Activated B cell treated with CpG ODN at 0.5 μM for 24 hours (primary cell): ENCODE measurements at regions not wholly inside any gene's neighbourhood (a gene's known extent, or its start where the extent isn't known, plus 50 kb on each side); places are given as distances from the start of the nearest gene placed in this dataset.

ENCODE experiments used
- ATAC-seq: fragments of 200-7000 bp; cut with Tn5 transposase; one replicate; pipeline ENCODE4 v1.10.0; 2021; ENCODE audit warnings: low read depth, mild to moderate bottlenecking, moderate library complexity
- CTCF ChIA-PET: fragments of 350-600 bp; sonication (Branson Sonifier 250); formaldehyde crosslinking; loops from one replicate; lab custom pipeline; 2021; ENCODE audit warnings: antibody characterized with exemption; lab: Charles Lee
- POLR2A ChIA-PET: fragments of 350-600 bp; sonication (Branson Sonifier 250); formaldehyde crosslinking; loops from one replicate; lab custom pipeline; 2021; ENCODE audit warnings: antibody characterized with exemption; lab: Charles Lee
- DNase-seq: peaks from one replicate; pipeline ENCODE4 v3.0.0; 2022
- H3K27ac Mint-ChIP-seq: one replicate; pipeline ENCODE4 v1.8.0; 2020; ENCODE audit warnings: mixed read lengths
- H3K27me3 Mint-ChIP-seq: one replicate; pipeline ENCODE4 v1.8.0; 2021; ENCODE audit warnings: mixed read lengths
- H3K36me3 Mint-ChIP-seq: one replicate; pipeline ENCODE4 v1.8.0; 2021; ENCODE audit warnings: low read depth, mixed read lengths
- H3K4me1 Mint-ChIP-seq: one replicate; pipeline ENCODE4 v1.8.0; 2021; ENCODE audit warnings: mixed read lengths
- H3K4me3 Mint-ChIP-seq: one replicate; pipeline ENCODE4 v1.8.0; 2020; ENCODE audit warnings: mild to moderate bottlenecking, mixed read lengths
- H3K9me3 Mint-ChIP-seq: one replicate; pipeline ENCODE4 v1.8.0; 2020; ENCODE audit warnings: mixed read lengths
- CTCF ChIP-seq: fragments of 200-600 bp; IDR thresholded peaks from one replicate; pipeline ENCODE4 v1.8.0; 2022; ENCODE audit warnings: antibody characterized with exemption, mild to moderate bottlenecking
- intact Hi-C: fragments of 100-400 bp; cut with micrococcal nuclease; formaldehyde crosslinking; loops from one replicate; pipeline ENCODE4 v1.15.1; 2024

- intact Hi-C loops = no loop called here
- peaks cover 2% of the 10 kb centered on the region for H3K27me3 Mint-ChIP-seq
- H3K9me3 Mint-ChIP-seq = peaks cover 8% of the 10 kb centered on the region
- POLR2A ChIA-PET = no interaction called here
- H3K36me3 Mint-ChIP-seq = no peaks in the 10 kb centered on the region
- H3K4me1 Mint-ChIP-seq = no peaks in the 10 kb centered on the region
- no peak overlapping the region for H3K27ac Mint-ChIP-seq
- DNase-seq (no peak), ATAC-seq (no peak)
- no peak overlapping the region for H3K4me3 Mint-ChIP-seq
- CTCF ChIA-PET = no interaction called here
- TF ChIP-seq CTCF = no peak
These were observed 642.4 kb upstream of the RAB6C start for GRCh38 chr2:129337076-129337475.

- ATAC-seq (no peak), DNase-seq (no peak)
- no peak overlapping the region for H3K4me3 Mint-ChIP-seq
- H3K27ac Mint-ChIP-seq = no peak overlapping the region
- ChIA-PET POLR2A (no interaction called here), CTCF (no interaction called here)
- H3K4me1 Mint-ChIP-seq = peaks cover 19% of the 10 kb centered on the region
- no peaks in the 10 kb centered on the region for H3K36me3 Mint-ChIP-seq
- peaks cover 3% of the 10 kb centered on the region for H3K9me3 Mint-ChIP-seq
- intact Hi-C loops = loop anchor here (5.0 kb wide), 1 partner anchor 137 kb away; no protein-coding TSS in a partner anchor
- H3K27me3 Mint-ChIP-seq = peaks cover 2% of the 10 kb centered on the region
- TF ChIP-seq CTCF = no peak
These were observed 633.9 kb upstream of the RAB6C start for GRCh38 chr2:129345540-129345939.

GRCh38 chr2:129347486-129348217 is 631.8 kb upstream of the RAB6C start:
- TF ChIP-seq CTCF = no peak
- Mint-ChIP-seq H3K4me1 (peaks cover 19% of the 10 kb centered on the region), H3K9me3 (no peaks in the 10 kb centered on the region), H3K27me3 (no peaks in the 10 kb centered on the region), H3K36me3 (no peaks in the 10 kb centered on the region), H3K4me3 (peak overlapping the region; percentile 52), H3K27ac (peak overlapping the region; percentile 71)
- ChIA-PET CTCF (no interaction called here), POLR2A (interaction anchor here (0.8 kb wide), 1 partner anchor 693 kb away, joined by 4 read pairs; no protein-coding TSS in a partner anchor)
- intact Hi-C loops = loop anchor here (5.0 kb wide), 1 partner anchor 135 kb away; no protein-coding TSS in a partner anchor
- DNase-seq (no peak), ATAC-seq (peak; percentile 94)

GRCh38 chr2:129354631-129355030 is 624.8 kb upstream of the RAB6C start:
- Mint-ChIP-seq H3K4me1 (no peaks in the 10 kb centered on the region), H3K9me3 (no peaks in the 10 kb centered on the region), H3K36me3 (no peaks in the 10 kb centered on the region), H3K27me3 (peaks cover 3% of the 10 kb centered on the region), H3K4me3 (no peak overlapping the region), H3K27ac (no peak overlapping the region)
- ChIA-PET CTCF (no interaction called here), POLR2A (no interaction called here)
- no peak for ATAC-seq
- no peak for TF ChIP-seq CTCF
- DNase-seq = no peak
- intact Hi-C loops = no loop called here

GRCh38 chr2:129361688-129362087 is 617.8 kb upstream of the RAB6C start:
- ChIA-PET POLR2A (no interaction called here), CTCF (no interaction called here)
- peaks cover 8% of the 10 kb centered on the region for H3K27me3 Mint-ChIP-seq
- intact Hi-C loops = no loop called here
- DNase-seq (no peak), ATAC-seq (no peak)
- H3K4me3 Mint-ChIP-seq = no peak overlapping the region
- no peak overlapping the region for H3K27ac Mint-ChIP-seq
- H3K36me3 Mint-ChIP-seq = no peaks in the 10 kb centered on the region
- no peaks in the 10 kb centered on the region for H3K4me1 Mint-ChIP-seq
- no peak for TF ChIP-seq CTCF
- no peaks in the 10 kb centered on the region for H3K9me3 Mint-ChIP-seq
